ENCODE measurements at regions not wholly inside any gene's neighbourhood (a gene's known extent, or its start where the extent isn't known, plus 50 kb on each side); places are given as distances from the start of the nearest gene placed in this dataset.

- no peak for DNase-seq (ENCODE audit: low read depth, low spot score)
Observed at GRCh38 chr4:19722404-19722803, 529.3 kb upstream of the SLIT2 start.

- no peak for DNase-seq (ENCODE audit: low read depth, low spot score)
Observed at GRCh38 chr4:19721587-19721986, 530.1 kb upstream of the SLIT2 start.

- DNase-seq (ENCODE audit: low read depth, low spot score) = no peak
Observed at GRCh38 chr4:19720610-19721009, 531.1 kb upstream of the SLIT2 start.

GRCh38 chr4:19720190-19720589 is 531.5 kb upstream of the SLIT2 start:
- no peak for DNase-seq (ENCODE audit: low read depth, low spot score)

GRCh38 chr4:19711871-19712270 is 539.8 kb upstream of the SLIT2 start:
- peak; percentile 74 for DNase-seq (ENCODE audit: low read depth, low spot score)

GRCh38 chr4:19707876-19708275 is 543.8 kb upstream of the SLIT2 start:
- DNase-seq (ENCODE audit: low read depth, low spot score) = no peak

GRCh38 chr4:19703391-19703790 is 548.3 kb upstream of the SLIT2 start:
- DNase-seq (ENCODE audit: low read depth, low spot score) = no peak

GRCh38 chr4:19700992-19701391 is 550.7 kb upstream of the SLIT2 start:
- DNase-seq (ENCODE audit: low read depth, low spot score) = peak; percentile 56

- DNase-seq (ENCODE audit: low read depth, low spot score) = no peak
Observed at GRCh38 chr4:19698961-19699360, 552.7 kb upstream of the SLIT2 start.

- DNase-seq (ENCODE audit: low read depth, low spot score) = no peak
Observed at GRCh38 chr4:19694812-19695211, 556.9 kb upstream of the SLIT2 start.

GRCh38 chr4:19693936-19694570 is 557.7 kb upstream of the SLIT2 start:
- DNase-seq (ENCODE audit: low read depth, low spot score) = no peak

GRCh38 chr4:19689511-19689910 is 562.2 kb upstream of the SLIT2 start:
- peak; percentile 92 for DNase-seq (ENCODE audit: low read depth, low spot score)

GRCh38 chr4:19686456-19686855 is 565.2 kb upstream of the SLIT2 start:
- no peak for DNase-seq (ENCODE audit: low read depth, low spot score)

GRCh38 chr4:19684084-19684483 is 567.6 kb upstream of the SLIT2 start:
- no peak for DNase-seq (ENCODE audit: low read depth, low spot score)

- DNase-seq (ENCODE audit: low read depth, low spot score) = no peak
Observed at GRCh38 chr4:19683426-19683825, 568.3 kb upstream of the SLIT2 start.

- DNase-seq (ENCODE audit: low read depth, low spot score) = no peak
Observed at GRCh38 chr4:19677211-19677610, 574.5 kb upstream of the SLIT2 start.

GRCh38 chr4:19675172-19675811 is 576.4 kb upstream of the SLIT2 start:
- peak; percentile 82 for DNase-seq (ENCODE audit: low read depth, low spot score)

- no peak for DNase-seq (ENCODE audit: low read depth, low spot score)
Observed at GRCh38 chr4:19659101-19659500, 592.6 kb upstream of the SLIT2 start.

GRCh38 chr4:19657856-19658255 is 593.8 kb upstream of the SLIT2 start:
- no peak for DNase-seq (ENCODE audit: low read depth, low spot score)

- no peak for DNase-seq (ENCODE audit: low read depth, low spot score)
Observed at GRCh38 chr4:19655666-19656065, 596.0 kb upstream of the SLIT2 start.

GRCh38 chr4:19650903-19651864 is 600.5 kb upstream of the SLIT2 start:
- DNase-seq (ENCODE audit: low read depth, low spot score) = peak; percentile 42

- no peak for DNase-seq (ENCODE audit: low read depth, low spot score)
Observed at GRCh38 chr4:19645589-19645988, 606.1 kb upstream of the SLIT2 start.

Measured in astrocyte of the hippocampus (primary cell).